GM21576 (cell line): ENCODE measurements at regions not wholly inside any gene's neighbourhood (a gene's known extent, or its start where the extent isn't known, plus 50 kb on each side); places are given as distances from the start of the nearest gene placed in this dataset.

Experiments
- ATAC-seq: cut with Tn5 transposase; IDR thresholded peaks from one replicate; pipeline ENCODE4 v1.9.1; 2021; ENCODE audit warnings: mild to moderate bottlenecking, moderate library complexity; ENCODE audit not compliant: unreplicated experiment

DNA sequence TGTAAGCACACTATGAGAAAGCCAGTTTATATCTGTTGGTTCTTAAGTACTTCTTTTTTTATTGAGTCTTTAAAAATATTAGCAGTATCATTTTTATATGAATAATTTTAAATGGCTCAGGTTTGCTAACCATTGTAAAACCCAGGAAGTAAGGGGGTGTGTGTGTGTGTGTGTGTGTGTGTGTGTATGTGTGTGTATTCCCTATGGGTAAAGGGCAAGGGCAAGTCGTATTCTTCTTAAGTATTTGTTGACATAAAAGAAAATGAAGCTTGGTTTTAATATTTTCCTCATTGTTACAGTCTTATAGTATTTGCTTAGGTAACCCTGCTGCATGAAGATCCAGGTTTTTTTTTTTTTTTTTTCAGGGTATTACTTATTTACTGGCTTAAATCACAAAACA lies 495.0 kb upstream of the B3GALT2 start:
- no peak for ATAC-seq

DNA sequence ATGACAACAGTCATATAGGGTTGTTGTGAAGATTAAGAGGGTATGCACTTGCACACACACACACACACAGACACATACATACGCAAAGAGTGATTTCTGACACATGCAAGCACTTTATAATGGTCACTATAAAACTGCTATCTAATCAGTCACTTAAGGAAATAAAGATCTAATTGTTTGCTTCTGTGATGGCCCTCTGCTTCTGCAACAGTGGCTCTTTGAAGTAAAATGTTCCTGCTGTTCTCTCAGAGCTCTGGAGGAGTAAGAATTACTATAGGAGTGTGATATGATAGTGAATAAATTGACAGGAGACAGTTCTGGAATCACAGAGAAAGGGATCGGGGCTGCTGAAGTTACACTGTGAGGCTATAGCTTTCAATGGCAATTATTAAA lies 494.5 kb upstream of the B3GALT2 start:
- ATAC-seq: no peak

DNA sequence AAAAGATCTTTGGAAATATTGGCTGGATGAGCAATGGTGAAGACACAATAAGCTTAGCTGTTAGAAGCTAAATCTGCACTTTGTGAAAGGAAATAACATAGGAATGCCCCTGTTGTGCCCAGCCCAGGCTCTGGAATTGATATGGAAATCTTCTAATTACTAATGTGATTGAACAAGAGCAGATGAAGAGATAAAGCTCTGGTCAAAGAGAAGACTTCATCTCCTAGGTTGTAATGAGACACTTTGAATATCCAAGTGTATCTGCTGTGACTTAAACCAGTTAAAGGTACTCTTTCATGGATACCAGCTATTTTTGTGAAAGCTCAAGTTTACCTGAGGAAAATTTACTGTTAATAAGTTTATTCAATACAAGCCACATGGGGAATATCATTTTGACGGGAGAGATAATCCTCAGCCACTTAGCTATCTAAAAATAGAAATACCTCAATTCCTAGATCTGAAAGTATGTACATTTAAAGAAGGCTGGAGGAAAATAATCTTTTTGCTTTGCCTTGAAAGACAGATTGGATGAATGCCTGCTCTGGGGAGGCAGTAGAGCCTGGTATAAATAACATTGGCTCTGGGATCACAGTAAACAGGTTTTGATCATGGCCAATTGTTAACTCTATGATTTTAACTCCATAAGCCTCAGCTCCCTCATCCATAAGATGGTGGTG lies 494.0 kb upstream of the B3GALT2 start:
- ATAC-seq: no peak

DNA sequence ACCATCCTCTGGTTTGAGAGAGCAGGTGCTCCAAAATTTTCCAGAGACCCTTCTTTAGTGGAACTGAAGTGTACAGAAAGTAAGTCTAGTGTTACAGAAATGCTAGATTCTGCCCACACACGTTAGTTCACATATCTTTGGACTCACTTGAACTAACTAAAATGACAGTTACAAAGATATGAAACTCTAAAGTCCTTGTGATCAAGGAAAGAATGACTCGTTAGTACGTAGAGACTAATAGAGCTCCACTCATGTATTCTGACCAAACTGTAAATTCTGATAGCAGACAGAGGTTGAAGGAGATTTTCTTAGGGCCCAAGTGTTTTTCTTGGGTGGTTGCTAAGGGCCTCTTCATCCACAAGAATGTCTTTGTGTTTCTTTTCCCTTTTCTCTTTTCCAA lies 491.5 kb upstream of the B3GALT2 start:
- no peak for ATAC-seq

DNA sequence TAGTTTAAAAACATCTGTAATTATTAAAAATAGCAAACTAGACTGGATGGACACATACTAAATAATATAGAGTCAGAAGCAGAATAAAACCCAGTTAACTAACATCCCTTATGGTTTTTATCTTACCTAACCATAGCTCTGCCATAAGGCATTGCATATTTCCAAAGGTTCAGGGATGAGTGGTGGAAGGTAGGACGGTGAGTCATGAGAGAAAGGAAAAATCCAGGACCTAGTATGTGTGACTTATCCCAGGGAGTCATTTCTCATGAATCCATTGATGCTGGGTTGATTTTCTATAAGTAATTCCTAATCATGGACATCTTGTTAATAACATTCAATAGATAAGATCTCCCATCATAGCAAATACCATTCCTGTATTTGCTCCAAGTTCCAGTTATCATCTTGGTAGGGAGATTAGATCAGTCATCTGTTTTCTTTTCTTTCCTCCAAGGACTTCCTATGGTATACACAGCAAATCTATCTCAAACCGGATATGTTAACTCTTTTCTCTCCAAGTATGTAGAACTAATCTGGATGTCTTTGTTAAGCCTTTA lies 490.7 kb upstream of the B3GALT2 start:
- ATAC-seq: no peak

DNA sequence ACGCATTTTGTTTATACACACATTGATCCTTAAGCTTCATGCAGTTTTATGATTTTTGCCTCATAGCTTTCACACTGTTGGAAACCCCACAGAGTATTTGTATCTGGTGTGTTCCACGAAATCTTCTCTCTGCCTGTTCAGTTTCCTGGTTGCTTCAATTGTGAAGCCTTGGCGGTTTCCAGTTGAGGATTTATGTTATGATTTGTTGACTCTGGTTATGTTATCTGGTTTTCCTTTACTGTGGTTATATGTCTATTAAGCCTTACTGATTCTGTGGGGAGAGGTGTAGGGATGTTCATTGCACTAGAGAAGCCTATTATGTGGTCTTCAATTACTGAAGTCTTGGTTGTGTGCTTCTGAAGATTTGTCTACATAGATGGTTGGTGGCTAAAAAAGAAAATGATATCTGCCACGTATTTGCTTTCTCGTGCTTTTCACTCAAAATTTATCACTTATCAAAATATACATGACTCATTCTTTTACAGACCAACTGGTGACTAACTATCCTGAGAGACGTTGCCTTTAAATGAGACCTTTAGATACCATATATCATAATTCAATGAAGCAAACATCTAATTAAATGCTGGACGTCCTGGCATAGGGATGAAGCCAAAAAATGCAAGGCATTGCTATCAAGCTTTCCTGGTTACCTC lies 488.0 kb upstream of the B3GALT2 start:
- no peak for ATAC-seq

DNA sequence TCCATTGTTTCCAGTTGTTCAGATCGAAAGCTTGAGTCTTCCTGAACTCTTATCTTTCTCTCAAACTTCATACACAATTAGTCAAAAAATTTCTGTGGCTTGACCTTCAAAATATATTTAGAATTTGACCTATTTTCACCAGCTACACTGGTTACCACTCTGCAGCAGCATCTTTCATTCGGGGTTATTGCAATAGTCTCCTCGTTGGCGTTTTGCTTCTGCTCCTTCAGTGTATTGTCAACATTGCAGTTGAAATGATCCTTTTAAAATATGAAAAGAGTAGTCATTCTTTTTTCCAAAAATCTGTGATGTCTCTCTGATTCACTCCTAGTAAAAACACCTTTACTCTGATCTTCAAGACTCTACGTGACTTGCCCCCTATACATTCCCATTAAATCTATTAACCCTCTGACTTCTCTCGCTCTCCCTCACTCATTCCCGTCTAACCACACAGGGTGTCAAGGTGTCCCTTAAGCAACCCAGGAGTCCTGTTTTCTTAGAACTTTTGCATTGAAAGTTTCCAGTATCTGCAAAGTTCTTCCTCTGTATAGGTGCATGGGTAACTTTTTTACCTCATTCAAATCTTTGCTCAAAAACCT lies 480.2 kb upstream of the B3GALT2 start:
- ATAC-seq: no peak

DNA sequence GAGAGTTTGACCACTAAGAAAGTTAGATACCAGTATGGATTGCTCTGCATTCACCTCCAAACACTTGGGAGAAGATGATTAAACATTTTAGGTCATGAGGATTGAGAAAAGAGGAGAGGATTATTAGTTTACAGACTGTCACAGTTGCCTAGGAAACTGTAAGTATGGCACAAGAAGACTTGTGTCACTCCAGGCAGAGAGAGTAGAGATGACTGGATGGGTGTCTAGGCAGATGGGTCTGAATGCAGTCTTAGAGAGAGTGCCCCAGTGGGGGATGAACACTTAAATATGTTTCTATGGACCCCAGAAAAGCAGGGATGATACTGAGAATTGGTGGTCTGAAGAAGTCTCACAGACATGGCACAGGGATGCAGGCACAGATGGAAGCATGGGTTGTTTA lies 477.6 kb upstream of the B3GALT2 start:
- no peak for ATAC-seq

DNA sequence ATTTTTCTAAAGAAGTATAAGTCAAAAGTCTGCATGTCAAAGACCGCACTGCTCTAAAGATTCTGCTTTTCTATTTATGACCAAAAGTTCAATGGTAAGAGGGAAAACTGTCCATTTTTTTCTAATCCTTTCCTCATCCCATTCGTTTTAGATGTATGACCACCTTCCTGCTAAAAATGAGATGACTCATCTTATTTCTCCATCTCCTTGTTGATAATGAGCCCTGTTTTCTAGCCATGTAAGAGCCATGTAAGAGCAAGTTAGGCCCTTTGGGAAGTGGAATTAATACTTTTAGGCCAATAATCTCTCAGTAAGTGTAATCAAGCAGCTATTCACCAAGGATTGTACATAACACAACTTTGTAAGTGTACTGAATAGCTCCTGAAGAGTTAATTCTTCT lies 475.6 kb upstream of the B3GALT2 start:
- no peak for ATAC-seq

DNA sequence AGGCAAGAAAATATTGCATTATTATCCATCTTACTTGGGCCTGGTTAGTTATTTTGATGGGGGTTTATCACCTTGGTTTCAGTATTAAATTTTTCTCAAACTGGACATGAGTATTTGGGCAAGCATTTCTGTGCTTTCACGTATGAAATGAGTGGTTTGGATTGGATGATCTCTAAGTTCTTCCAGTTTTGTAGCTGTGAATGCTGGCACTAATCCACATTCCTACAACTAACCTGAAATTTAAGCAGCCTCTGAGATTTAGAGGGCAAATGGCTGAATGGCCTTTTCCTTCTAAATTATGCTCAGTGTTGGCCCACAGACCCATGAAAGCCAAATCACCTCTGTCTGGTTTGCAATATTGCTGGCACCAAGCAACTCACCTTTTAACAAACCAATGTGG lies 475.0 kb upstream of the B3GALT2 start:
- no peak for ATAC-seq

DNA sequence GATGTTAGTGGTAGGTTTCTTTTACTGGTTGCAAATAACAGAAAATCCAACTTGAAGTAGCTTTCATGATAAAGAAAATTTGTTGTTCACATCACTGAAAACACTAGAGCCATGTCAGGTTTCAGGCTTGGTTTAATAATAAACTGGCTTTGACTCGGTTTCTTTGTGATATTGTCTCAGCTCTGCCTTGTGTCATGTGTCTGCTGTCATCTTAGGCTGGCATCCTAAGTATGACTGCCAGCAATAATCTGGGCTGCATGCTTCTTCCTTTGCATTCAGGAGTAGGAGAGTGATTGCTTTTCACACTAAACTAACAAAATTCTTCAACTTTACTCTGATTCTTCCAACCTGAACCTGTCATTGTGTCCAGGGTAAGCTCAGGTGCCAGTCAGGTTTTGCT lies 474.0 kb upstream of the B3GALT2 start:
- no peak for ATAC-seq

DNA sequence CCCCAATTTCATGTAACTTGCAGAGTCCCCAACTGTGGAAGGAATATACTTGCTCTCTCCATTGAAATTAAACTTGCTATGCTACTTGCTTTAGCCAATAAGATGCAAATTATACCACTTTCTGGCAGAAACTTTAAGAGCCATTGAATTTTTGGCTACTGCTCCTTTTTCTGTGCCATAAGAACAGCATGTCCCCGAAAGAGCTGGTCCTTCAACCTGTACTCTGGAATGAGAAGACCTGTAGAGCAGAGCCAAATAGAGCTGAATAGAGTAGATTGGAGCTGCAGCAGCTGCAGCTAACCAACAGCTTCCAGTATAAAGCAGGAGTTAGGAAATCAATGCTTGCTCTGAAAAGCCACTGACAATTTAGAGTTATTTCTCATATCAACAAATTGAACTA lies 472.3 kb upstream of the B3GALT2 start:
- no peak for ATAC-seq

DNA sequence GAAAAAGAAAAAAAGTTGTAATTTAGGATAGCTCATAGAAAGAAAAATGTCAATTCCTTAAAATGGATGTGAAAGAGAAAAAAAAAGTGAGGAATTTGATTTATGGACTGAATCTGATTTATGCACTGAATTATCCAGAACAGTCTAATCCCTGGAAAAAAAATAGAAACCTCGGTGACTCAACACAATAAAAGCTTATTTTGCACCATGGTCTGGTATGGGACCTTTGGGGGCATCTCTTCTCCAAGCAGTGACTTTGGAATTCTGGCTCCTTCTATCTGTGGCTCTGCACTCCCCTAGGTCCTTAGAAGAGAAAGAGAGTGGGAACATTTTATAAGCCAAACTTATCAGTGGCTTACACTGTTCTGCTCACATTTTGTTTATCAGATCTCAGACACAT lies 471.7 kb upstream of the B3GALT2 start:
- no peak for ATAC-seq

DNA sequence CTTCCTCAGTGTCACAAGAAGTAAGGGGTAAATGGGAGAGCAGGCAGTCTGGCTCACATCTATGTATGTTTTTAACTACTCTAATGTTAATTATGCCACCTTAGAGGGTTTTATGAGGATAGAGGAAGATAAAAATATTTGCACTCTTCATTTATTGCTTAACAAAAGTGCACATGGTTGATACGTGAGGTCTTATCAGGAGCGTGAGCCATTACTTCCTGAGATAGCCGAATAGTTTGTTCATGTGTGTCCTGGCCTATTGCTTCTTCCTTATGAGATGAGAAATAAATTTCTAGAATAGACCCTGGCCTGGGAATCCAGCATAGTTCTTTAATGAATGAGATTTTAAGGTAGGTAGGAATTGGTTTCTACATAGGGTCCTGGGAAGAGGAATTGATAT lies 471.1 kb upstream of the B3GALT2 start:
- no peak for ATAC-seq

DNA sequence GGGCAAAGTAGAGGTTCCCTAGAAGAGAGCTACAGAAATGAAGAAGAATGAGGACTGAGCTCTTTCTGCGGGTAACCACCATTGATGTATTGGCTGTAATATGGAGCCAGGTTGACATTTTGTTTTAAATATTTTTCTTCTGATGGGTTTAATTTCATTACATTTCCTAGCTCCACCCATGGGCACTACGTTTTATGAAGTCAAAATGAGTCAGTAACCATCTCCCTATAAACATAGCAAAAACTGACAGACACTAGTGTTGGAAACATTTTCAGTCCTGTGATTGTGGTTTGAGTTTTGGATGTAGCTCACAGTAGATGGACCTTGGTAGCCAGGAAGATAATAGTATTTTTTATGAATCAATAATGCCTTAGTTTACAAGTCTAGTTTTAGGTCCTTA lies 470.4 kb upstream of the B3GALT2 start:
- no peak for ATAC-seq

DNA sequence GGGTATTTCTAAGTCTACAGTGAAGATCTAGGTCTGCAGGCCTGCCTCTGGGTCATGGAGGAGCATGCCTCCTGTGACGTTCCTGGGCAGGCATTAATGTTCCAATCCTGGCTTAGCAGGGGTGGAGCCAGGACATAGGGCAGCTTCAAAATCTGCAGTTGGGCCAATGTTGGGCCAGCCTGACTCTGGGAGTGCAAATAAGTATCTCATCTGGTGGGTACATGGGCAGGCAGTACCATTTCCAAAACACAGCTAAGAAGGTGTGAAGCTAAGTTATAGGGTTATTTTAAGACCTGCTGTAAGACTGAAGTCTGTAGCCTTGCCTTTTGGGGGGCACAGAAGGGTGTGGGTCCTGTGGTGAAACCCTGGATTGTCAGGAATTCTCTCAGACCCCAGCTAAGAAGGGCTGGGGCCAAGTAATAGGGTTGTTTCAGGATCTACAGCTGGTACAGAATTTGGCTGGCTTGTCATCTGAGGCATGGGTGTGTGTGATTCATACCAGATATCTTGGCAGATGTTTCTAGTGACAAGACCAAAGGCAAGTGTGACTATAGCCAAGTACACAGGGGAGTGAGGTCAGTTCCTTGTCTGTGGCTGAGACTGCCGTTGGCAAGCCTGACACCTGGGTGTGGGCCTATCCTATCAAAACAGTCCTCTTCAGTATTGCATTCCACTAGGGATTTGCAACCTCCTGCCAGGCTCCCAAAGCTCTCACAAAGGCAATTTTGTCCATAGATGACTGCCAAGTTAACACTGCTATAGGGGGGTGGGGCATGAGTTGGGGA lies 468.7 kb upstream of the B3GALT2 start:
- no peak for ATAC-seq

DNA sequence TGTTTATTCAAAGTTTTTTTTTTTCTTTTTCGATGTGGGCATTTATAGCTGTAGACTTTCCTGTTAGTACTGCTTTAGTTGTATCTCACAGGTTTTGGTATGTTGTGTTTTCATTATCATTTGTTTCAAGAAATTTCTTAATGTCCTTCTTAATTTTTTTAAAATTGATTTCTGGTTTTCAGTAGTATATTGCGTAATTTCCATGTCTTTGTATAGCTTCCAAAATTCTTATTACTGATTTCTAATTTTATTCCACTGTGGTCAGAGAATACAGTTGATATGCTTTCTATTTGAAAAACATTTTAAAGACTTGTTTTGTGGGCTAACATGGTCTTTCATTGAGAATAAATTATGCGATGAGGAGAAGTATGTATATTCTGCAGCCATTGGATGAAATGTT lies 463.2 kb upstream of the B3GALT2 start:
- ATAC-seq: no peak

DNA sequence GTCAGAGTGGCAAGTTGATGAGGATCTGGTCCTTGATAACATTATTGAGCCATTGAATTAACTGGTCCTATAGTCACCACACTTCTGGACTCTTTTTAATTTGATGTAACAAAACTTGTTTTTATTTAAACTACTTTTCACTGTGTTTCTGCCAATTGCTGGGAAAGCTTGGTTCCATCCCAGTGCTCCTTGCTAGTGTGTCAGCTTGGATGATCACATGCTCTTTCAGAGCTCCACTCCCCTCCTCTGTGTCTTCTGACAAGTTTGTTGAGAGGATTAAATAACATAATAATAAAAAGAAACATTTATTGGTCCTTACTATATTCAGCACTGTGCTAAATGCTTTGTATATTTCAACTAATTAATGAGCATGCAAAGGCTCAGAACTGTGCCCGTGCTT lies 448.5 kb upstream of the B3GALT2 start:
- ATAC-seq: no peak

DNA sequence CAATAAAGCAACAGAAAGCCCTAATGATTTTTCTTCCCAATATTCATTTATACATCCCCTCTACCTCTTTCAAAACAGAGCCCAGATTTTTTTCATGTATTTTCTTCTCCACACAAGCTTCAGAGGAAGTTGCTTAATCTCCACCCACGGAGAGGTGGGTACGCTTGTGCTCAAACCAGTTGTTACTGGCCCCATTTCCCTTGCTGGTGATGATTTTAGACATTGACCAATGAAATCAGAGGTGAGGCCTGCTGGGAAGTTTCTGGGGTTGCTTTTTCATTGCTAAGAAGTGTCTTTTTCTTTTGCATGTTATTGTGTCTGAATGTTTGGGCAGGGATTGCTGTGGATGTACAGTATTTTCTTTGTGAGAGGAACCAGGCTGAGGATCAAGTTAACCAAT lies 448.1 kb upstream of the B3GALT2 start:
- ATAC-seq: no peak

DNA sequence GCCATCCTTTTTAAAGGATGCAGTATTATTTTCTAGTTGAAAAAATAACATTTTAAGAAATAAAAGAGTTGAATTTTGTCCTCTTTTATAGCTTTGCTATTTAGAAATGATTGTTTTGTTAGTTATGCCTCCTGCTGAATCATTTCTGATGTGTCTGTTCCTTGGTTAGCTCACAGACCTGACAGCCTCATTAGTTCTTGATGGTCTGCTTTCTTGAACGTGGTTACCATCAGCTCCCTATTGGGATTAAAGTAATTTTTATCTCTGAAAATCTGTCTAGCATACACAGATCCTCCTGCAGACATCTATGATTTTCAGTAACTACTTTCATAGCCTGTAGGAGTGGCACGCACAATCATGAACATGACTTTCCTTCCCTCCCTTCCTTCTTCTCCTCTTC lies 447.6 kb upstream of the B3GALT2 start:
- ATAC-seq: no peak

DNA sequence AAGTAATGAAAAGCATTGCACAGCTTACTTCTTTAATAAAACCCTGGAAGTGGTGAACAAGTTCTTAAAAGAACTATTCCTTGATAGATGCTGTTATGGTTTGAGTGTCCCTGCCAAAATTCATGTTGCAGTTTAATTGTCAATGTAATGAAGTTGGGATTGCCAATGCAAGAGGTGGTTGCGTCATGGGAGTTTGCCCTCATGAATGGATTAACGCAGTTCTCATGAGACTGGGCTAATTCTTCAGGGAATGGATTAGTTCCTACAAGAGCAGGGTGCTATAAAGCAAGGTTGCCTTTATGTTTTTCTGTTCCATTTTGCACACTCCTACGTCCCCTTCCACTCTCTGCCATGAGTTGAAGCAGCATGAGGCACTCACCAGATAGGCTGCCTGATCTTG lies 446.7 kb upstream of the B3GALT2 start:
- no peak for ATAC-seq

DNA sequence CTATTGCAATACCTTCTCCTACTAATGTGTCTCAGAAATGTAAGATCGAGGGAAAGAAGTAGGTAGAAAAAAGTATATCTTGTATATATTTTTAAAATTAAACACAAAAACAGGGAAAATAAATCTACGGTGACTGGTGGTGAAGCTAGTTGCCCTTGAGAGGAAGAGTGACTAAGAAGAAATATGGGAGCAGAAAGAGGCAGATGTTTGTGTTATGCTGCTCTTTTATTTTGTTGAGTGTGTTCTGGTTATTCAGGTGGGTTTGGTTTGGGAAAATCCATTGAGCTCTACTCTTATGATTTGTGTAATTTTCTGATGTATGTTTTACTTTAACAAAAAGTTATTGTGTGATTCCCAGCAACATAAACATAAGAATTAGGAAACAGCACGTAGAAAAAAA lies 444.9 kb upstream of the B3GALT2 start:
- no peak for ATAC-seq
